ENCODE measurements at regions not wholly inside any gene's neighbourhood (a gene's known extent, or its start where the extent isn't known, plus 50 kb on each side); places are given as distances from the start of the nearest gene placed in this dataset.

- TF ChIP-seq CTCF (IDR thresholded peaks at IDR 0.05) (no peak), POLR2A (IDR thresholded peaks at IDR 0.05) (no peak)
These were observed 191.5 kb downstream of the TEX29 start for GRCh38 chr13:111511805-111512504.

Measured in uterus (tissue), 2 donors.